Skin of body (tissue), 1 donor: ENCODE measurements at regions not wholly inside any gene's neighbourhood (a gene's known extent, or its start where the extent isn't known, plus 50 kb on each side); places are given as distances from the start of the nearest gene placed in this dataset.
"Not testable (repeated sequence)": the region's sequence is repeated elsewhere in the genome, so short reads cannot be mapped to it uniquely, and the experiment has no call there.

Source experiments
- DNase-seq: peaks from one replicate; lab custom pipeline; 2025; lab: John Stamatoyannopoulos, UW

DNA sequence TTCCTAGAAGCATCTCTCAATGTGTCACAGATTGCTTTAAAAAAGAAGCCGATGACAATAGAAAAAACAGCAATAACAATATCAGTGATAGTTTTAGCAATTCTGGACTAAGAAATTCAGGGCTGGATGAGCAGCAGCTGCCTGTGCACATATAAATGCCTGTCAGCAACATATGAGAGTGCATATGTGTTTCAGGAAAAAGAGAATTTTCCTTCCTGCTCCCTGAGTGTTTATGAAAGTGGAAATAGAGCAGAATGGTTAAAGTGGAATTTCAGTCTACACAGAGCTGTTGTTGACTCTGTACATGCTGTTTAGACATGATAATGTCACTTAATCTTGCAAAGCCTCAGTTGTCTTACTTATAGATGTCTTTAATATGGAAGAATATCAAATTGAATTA lies 164.4 kb upstream of the PCDH7 start:
- no peak for DNase-seq

DNA sequence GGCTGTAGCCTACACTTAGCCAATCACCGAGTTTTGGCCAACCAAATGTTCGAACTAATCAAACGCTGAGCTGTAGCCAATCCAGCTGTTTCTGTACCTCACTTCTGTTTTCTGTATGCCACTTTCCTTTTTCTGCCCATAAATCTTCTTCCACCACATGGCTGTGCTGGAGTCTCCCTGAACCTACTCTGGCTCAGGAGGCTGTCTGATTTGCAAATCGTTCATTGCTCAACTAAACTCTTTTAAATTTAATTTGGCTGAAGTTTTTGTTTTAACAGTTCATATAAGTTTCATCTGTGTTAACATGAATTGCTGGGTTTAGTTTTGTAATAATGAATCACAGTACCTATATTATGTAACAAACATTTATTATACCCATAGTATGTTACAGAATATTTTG lies 160.7 kb upstream of the PCDH7 start:
- DNase-seq: no peak

DNA sequence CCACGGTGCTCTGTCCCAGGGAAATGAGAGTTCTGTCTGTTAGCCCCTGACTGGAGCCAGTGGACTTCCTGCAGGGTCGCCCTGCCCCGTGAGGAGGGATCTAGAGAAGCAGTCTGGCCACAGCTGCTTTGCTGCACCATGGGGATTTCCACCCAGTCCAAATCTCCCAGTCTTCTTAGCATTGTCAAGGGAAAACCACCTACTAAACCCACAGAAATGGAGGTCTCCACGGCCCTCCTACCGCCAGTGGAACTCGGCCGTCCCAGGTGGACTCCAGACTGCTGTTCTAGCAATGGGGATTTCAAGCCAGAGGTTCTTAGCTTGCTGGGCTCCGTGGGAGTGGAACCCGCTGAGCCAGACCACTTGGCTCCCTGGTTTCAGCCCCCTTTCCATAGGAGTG lies 133.3 kb upstream of the PCDH7 start:
- DNase-seq: no peak

DNA sequence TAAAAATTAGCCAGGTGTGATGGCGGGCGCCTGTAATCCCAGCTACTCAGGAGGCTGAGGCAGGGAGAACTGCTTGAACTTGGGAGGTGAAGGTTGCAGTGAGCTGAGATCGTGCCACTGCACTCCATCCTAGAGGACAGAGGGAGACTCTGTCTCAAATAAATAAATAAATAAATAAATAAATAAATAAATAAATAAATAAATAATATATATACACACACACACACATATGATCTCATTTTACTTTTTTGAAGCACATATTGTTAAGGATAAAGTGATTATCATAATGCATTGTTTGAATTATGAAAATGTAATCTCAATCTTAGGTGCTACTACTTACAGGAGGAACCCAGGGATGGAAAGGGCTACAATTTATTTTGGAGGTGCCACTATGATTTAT lies 130.5 kb upstream of the PCDH7 start:
- DNase-seq: not testable (repeated sequence)

DNA sequence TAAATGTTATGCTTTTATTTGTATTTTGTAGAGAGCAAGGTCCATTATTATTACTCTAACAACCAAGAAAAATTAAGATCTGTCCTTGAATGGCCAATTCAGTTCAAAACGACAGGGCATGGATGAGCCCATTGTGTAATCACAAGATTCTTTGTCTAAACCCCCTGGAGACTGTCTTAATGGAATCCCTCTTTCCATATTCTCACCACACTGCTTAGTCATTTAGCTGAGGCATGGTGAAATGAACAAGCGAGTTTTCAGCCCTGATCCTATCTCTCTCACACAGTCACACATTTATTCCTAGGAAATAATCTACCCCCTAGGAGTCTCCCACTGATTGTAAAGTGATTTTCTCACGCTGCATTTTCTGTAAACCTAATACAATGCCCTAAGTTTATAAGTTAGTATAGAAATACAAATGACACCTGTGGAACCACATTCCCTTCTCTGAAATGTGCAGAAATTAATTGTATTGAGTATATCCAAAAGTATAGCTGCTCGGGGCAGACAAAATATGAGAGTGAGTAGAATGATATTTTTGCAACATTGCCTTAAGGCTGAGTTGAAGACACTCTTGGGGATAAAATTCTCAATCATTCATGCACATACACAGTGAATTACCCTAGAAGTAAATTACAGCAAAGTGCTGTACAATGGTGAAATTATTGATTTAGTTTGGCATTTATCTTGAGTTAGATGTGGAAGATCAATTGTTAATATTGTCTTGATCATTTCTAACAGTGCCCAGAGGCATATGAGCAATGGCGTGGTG lies 119.7 kb upstream of the PCDH7 start:
- DNase-seq: peak; percentile 8

DNA sequence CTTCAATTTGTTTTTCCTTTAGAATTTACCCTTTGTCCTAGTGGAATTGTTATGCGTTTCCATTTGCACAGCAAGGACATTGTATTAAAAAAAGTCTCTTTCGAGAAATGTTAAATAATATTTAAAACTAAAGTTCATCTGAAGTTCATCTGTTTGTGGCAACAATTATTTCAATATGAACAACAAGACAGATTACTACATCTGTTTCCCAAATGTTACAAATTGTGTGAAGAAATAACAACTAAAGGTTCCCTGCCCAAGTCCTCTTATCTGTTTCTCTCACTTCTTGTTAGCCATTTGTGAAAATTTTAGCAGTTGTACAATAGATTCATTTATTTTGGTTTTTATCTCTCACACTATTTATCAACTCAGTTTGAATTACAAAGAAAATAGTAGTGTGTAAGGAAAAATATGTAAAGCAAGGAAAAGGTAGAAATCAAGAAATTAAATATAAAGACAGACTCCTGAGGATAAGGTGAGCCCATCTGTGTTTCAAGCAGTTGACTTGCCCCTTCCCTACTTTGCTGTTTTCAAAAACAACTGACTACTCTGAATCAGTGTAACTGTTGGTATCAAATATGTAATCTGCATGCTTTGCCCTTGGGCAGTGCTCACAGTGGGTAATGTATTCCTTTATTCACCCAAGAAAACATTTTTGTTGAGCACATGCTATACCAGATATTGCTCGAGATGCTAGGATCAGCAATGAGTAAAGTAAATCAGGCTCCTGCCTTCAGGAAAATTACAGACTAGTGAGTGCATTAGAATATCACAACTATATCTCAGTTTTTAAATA lies 118.9 kb upstream of the PCDH7 start:
- peak; percentile 48 for DNase-seq

DNA sequence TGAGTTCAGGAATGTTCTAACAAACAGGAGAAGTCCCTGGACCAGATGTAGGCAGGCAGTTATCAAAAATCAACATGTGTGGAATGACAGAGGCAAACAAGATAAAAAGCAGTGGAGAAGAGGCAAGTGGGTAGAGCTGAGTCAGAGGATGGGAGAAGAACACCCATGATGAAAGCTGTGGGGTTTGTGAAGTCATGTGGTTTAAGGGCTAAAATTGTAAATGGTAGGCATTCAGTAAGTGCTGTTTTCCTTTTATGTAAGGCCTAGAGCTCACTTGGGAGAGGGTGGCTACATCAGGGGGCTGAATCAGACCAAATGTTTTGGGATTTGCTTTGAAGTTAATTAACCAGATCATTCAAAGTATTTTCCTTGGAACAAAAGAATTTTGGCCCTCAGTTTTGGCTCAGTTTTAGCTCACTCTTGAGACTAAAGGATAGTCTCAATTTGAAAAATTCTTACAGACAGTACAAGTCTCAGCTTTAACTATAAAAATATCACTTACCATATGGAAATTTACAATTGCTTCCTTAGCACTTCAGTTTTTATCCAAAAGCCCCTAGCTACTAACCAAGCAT lies 114.5 kb upstream of the PCDH7 start:
- no peak for DNase-seq

DNA sequence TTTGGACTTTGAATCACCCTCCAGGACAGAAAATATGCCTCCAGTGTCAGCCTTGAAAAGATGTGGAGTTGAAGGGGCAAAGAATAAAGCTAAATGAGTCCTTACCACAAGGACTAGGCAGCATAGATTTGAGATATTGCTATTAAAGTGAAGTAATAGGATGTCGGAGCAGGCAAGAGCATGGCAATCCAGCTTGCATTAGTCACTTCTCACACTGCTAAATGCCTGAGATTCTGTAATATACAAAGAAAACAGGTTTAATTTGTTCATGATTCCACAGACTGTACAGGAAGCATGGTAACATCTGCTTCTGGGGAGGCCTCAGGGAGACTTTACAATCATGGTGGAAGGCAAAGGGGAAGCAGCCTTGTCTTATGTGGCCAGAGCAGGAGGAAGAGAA lies 109.8 kb upstream of the PCDH7 start:
- DNase-seq: no peak

DNA sequence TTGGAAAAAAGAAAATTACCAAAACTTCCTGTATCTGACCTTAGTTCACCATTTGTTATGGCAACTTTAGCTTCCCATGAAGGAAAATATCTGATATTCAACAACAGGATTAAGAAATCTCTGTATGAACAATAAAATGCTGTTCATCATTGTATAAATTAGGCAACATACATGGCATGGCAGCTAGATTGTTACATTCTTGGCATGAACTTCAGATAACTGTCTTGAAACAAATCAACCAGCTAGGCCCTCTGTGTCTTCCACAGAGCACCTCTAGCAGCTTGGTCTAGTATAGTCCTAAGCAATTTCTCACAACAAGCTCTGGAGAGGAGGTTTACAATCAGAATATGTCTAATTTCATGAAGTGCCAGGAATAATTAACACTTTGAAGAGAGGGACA lies 105.4 kb upstream of the PCDH7 start:
- DNase-seq: no peak

DNA sequence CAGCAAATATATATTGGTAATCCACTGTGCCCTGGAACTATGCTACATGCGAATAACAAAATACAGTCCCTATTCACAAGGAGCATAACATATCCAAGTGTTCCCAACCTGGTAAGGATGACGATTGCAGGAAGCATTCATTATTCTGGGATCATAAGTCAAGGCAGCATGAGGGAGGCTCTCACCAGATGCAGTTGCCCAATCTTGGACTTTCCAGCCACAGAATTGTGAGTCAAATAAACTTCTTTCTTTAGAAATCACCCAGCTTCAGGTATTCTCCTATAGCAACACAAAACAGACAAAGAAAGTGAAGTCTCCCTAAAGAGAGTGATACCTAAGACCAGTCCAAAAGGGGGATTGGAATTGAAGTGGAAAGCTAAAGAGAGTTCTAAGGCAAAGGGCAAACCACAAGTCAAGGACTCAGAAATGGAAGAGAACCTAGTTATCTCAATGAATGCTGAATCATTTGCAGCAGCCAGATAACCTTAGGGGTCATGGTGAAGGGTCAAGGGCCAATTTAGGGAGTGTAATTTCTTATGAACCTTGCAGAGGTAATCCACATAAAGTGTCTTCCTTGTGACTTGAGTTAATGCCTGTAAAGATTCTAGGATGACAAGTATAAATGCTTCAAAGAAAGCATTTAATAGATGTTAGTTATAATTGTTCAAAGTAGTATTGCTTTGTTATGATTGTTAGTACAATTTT lies 103.1 kb upstream of the PCDH7 start:
- no peak for DNase-seq

DNA sequence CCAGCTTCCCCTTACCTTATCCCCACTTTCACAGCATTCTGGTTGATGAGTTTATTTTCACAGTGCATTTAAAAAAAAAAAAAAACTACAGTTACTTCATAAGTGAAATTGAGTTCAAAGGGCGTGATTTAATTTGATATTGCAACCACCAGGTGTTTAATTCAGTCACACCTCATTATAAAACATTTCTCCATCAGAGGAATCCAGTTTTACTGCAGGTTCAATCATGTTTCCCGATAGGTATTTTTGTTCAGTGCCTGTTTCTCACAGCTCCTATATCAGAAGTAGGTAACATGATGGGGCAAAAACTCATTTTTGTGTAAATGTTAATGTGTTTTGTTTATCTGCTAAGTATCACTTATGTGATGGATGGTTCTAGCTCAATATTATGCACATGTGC lies 102.3 kb upstream of the PCDH7 start:
- DNase-seq: no peak

DNA sequence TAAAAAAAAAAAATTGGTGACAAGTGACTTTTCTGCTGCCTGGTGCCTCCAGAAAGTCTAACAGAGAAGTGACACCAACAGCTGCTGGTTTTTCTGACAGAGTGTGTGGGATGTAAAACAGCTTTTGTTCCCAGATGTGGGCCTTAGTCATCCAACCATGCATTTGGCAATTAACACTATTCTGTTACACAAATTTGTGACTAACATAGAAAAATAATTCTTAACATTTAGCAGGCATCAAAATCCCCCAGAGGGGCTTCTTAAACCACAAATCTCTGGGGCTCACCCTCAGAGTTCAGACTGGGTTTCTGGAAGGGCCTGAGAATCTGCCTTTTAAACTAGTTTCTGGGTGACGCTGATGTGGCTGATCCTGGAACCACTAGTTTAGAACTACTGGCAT lies 100.5 kb upstream of the PCDH7 start:
- peak; percentile 76 for DNase-seq

DNA sequence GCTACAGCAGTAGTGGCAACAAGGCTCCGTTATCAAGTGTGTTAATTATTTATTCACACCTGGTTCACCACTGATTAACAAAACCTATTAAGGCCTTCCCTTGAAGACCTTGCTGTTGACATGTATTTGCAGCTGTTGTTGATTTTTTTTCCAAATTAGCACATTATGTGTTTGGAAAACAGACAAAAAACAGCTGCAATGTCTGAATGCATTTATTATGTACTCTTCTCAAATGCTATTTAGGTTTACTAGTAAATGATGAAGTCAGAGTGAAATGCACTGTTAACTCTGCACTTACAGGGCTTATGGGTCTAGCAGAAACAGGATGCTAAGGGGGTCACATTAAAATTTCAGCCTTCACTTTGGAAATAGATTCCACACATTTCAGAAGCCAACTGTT lies 99.5 kb upstream of the PCDH7 start:
- peak; percentile 18 for DNase-seq

DNA sequence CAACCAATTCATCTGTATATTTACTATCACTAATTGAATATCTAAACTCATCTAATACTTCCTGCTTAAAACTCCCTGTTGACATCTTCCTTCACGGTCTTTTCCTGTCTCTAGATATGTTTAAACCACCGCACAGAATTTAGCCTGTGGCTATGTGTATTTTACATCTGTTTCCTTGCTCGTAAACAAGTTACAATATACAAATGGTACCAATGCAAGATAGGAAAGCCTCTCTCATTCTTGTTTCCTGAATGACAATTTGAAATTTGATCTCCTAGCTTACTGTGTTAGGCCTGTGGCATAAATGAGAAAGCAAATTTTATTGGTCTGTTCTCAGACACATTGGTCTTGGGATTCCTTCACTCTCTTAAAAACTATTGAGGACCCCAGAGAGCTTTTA lies 89.7 kb upstream of the PCDH7 start:
- DNase-seq: no peak

DNA sequence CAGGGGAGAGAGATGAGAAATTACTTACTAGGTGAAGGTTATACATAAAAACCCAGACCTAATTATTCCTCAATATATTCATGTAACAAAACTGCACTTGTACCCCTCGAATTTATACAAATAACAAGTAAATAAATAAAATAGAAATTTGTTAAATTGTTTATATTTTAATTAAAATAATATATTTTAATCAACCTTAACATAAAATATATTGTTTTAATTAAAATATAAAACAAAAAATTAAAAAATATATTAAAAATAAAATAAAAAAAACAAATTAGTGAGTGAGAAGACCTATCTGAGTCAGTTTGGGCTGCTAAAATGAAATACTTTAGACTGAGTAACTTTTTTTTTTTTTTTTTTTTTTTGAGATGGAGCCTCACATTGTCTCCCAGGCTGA lies 87.4 kb upstream of the PCDH7 start:
- DNase-seq: no peak

DNA sequence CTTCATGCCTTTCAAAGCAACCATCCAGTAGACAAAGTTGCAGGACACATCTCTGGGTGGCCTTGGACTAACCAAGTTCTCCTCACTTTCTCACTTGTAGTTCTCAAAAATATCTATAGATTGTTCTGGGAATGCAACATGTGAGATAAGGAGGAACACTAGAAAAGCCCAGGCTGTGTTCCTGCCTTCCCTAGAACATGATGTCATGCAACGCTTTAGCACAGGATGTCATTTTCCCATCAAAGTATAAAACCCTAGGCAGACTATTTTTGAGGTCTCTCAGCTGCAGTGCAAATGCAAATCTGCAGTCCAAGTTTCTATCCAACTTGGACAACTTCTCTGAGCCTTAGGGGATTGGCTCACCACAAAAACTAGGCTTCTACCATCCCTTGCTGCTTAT lies 78.8 kb upstream of the PCDH7 start:
- no peak for DNase-seq

DNA sequence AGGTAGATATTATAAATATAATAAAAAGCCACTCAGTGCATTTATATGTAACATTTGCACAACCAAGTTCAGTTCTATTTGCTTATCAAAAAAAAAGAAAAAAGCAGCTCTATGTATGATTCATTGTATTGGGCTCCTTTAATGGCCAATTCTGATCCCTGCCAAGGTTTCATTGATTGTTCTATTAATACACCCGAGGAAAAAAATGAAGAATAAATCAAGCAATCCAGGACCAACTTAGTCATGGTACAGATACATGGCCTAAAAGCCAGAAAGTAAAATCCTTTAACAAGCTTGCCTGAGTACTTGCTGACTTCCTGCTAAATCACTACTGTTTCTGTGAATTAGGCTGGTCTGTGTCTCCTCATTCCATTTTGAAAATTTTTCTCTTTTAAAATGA lies 77.6 kb upstream of the PCDH7 start:
- no peak for DNase-seq

DNA sequence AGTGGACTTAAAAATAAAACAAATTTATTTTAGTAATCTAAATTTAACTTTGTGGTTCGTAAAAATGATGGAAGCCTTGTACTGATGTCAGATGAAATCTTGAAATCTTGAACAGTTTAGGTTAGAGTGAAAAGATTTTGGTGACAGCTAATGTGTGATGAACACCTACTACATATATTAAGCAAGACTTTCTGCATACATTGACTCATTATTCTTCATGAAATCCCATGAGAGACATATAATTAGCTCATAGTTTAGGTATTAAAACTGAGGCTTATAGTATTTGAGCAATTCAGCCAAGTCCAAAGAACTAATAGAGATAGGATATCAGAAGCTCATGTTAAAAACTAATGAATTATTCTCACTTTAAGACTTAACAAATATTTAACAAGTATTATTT lies 66.9 kb upstream of the PCDH7 start:
- DNase-seq: no peak

DNA sequence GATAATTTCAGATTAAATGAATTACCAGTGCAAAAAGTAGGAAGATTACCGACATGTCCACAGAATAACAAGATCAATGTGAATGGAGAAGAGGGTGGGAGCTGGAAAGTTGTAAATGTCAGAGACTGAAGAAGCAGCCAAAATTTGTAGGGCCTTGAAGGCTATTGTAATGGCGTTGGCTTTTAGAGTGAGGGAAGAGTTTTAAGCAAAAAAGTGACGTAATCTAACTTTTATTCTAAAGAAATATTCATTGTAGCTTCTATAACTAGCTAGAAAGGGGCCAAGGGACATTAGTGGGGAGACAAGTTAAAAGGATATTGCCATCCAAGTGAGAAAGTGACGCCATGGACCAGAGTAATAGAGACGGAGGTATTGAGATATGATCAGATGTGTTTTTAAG lies 63.3 kb upstream of the PCDH7 start:
- DNase-seq: no peak

DNA sequence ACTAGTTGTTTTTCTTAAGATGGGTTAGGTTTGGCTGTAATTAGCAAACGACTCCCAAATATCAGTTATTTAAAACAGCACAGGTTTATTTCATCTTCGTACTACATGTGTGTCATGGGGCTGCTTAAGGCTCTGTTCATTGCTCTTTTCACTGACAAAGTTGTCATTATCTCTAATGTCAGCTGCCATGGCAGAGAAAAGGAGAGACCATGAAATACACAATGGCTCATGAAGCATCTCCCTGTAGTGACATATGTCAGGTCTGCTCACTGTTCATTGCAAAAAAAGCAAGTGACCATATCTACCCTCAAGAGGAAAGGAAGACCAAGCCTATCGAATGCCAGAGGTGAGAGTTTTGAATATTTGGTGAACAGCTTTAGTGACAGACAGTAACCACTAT lies 52.2 kb upstream of the PCDH7 start:
- no peak for DNase-seq

DNA sequence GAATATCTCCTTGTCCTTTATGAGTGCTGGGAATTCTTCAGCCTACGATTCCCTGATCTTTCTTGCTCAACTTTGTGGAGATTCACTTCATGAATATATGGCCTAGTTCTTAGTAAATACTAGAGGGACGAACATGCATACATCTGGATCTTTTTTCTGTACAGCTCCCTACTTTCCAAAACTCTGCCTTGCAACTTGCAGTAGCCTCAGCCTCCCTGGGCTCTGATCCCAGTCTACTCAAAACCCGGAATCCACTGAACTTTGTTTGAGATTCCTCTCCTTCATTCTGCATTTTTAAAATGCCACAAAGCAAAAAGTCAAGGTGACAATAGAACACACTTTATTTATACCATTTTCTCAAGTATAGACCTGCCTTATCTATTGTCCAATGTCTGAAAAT lies 50.0 kb upstream of the PCDH7 start:
- no peak for DNase-seq
